Stimulated activated CD4-positive, alpha-beta T cell treated with anti-CD3 and anti-CD28 coated beads, Interleukin-1b, Interleukin-23, amount 100 ng/mL, for 4 hours (primary cell): ENCODE measurements at regions not wholly inside any gene's neighbourhood (a gene's known extent, or its start where the extent isn't known, plus 50 kb on each side); places are given as distances from the start of the nearest gene placed in this dataset.
"Not testable (repeated sequence)": the region's sequence is repeated elsewhere in the genome, so short reads cannot be mapped to it uniquely, and the experiment has no call there.

ENCODE experiments used
- DNase-seq, 2 donors: peaks; one replicate each; pipeline ENCODE4 v3.0.0-alpha.2; 2020; ENCODE audit warnings: low read depth in 2 of 2

- DNase-seq = no peak
Observed at GRCh38 chr6:140774080-140774505, 1358.6 kb upstream of the GJE1 start.

DNA sequence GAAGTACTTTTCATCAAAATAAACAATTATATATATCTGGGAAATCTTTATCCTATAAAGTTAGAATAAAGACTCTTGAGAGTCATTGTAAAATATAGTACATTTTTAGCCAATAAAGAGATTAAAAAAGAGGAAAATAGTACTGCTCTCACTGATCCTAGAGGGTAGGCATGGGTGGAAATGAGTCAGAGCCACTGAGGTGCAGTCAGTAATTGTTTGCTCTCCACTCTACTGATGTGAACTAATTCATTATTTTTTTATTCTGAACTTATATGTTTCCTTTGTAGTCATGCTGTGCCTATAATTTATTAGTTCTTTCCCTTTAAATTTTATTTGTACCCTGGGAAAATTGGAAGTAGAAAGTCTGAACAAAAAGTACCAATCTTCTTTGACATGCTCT lies 1359.4 kb upstream of the GJE1 start:
- no peak for DNase-seq

- DNase-seq = no peak
Observed at GRCh38 chr6:140772576-140772975, 1360.1 kb upstream of the GJE1 start.

GRCh38 chr6:140768133-140768532 lies 1364.6 kb upstream of the GJE1 start:
- no peak for DNase-seq

- DNase-seq = no peak
Observed at GRCh38 chr6:140766999-140767398, 1365.7 kb upstream of the GJE1 start.

- no peak for DNase-seq
Observed at GRCh38 chr6:140758169-140758877, 1374.4 kb upstream of the GJE1 start.

- DNase-seq = no peak
Observed at GRCh38 chr6:140752234-140752633, 1377.8 kb upstream of the CITED2 start.

- no peak for DNase-seq
Observed at GRCh38 chr6:140747114-140747513, 1372.7 kb upstream of the CITED2 start.

GRCh38 chr6:140744659-140745320 lies 1370.3 kb upstream of the CITED2 start:
- DNase-seq = no peak

GRCh38 chr6:140736231-140736630 lies 1361.8 kb upstream of the CITED2 start:
- no peak for DNase-seq

DNA sequence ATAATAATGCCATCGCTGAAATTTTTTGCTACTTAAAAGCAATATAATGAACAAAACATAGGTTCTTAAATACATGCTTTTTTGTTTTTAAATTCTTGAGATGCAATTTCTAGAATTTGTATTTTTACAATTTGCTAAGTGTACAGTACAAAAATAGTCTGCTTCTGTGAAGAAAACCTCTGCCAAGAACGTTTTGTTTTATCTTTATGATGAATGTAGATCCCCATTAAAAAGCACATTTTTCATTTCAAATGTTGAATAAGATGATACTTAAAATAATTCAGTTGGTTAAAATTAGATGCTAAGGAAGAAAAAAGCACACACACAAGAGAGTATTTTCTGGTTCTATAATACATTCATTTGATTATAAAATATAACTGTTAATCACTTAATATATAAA lies 1358.5 kb upstream of the CITED2 start:
- DNase-seq = no peak

DNA sequence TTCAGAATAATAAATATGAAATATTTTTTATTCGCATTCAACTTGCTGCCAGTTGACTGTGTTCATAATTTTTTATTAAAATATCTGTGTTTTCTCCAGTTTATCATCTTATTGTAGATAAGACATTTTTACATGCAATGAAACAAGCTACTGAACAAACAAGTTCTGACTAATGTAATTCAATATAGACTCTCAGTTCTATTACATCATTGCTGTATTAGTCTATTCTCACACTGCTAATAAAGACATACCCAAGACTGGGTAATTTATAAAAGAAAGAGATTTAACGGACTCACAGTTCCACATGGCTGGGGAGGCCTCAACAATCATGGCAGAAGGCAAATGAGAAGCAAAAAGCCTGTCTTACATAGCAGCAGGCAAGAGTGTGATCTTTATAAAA lies 1357.7 kb upstream of the CITED2 start:
- no peak for DNase-seq

GRCh38 chr6:140731741-140732140 lies 1357.3 kb upstream of the CITED2 start:
- no peak for DNase-seq

- DNase-seq = no peak
Observed at GRCh38 chr6:140729521-140729920, 1355.1 kb upstream of the CITED2 start.

DNA sequence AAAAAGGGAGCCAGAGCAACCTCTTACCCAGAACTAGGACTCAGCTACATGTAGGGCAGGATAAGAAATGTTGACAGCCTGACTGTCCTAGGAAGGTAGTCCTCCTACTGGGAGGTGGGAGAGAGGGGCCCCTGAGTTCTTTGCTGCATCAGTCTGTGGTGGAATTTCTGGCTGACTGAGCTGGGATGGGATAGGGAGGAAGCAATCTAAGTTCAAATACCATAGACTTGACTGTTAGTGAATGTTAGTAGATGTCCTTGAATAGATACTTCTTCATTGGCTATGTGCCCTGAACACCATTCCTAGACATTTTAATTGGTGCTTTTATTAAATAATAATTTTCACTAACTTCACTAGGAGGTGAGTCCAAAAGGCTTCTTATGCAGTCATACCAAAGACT lies 1343.6 kb upstream of the CITED2 start:
- DNase-seq = no peak

DNA sequence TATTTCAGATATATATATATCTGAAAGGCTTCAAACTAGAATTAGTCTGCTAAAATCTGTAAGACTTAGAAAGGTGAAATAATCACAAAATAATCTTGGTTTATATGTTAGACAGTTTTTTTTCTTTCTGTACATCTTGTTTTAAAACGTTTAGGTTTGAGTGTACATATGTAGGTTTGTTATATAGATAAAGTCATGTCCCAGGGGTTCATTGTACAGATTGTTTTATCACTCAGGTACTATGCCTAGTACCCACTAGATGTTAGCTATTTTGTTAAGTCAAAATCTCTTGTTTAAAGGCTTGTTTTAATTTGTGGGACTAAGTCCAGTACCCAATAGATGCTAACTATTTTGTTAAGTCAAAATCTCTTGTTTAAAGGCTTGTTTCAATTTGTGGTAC lies 1339.0 kb upstream of the CITED2 start:
- no peak for DNase-seq

- no peak for DNase-seq
Observed at GRCh38 chr6:140711019-140711613, 1336.7 kb upstream of the CITED2 start.

DNA sequence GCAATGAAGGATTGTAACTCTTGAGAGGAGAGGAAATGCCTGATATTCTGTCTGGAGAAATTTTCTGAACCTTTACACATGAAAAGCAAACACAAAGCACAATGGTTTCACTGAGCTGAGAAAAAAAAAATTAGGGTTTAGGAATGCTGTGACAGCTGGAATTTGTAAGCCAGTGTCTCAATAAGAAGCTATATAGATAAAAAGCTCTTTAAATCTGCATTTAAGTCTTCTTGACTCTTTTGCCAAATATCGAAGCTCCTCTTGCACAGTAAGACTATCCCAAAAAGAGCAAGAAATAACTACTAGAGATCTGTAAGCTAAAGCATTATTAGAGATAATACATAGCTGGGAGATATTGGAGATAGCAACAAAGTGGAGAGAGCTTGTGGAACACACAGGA lies 1334.0 kb upstream of the CITED2 start:
- DNase-seq = no peak

DNA sequence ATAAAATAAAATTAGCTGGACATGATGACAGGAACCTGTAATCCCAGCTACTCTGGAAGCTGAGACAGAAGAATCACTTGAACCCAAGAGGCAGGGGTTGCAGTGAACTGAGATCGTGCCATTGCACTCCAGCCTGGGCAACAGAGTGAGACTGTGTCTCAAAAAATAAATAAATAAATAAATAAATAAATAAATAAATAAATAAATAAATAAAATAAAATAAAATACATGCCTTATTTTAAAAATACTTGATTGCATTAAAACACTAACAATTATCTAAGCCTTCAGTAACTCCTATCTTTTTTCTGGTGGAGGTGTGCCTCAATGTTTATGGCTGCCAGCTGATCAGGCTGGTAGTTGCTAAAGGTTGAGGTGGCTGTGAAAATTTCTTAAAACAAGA lies 1329.6 kb upstream of the CITED2 start:
- not testable (repeated sequence) for DNase-seq

DNA sequence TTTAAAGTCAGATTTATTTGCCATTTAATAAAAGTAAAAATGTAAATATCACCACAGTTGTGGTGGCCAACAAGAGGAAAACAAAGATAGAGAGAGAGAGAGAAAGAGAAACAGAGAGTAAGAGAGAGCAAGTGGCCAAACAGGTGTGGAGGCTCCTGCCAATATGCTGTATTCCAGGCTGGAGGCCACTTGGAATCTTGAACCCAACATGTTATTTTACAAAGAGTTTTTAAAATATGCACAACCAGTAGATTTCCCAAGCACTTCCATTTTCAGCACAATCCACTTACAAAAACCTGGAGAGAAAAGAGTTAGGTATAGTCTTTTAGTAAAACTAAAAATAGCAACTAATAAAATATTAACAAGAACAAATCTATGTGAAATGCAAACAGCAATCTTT lies 1323.1 kb upstream of the CITED2 start:
- no peak for DNase-seq

- DNase-seq = no peak
Observed at GRCh38 chr6:140684776-140685550, 1310.5 kb upstream of the CITED2 start.

DNA sequence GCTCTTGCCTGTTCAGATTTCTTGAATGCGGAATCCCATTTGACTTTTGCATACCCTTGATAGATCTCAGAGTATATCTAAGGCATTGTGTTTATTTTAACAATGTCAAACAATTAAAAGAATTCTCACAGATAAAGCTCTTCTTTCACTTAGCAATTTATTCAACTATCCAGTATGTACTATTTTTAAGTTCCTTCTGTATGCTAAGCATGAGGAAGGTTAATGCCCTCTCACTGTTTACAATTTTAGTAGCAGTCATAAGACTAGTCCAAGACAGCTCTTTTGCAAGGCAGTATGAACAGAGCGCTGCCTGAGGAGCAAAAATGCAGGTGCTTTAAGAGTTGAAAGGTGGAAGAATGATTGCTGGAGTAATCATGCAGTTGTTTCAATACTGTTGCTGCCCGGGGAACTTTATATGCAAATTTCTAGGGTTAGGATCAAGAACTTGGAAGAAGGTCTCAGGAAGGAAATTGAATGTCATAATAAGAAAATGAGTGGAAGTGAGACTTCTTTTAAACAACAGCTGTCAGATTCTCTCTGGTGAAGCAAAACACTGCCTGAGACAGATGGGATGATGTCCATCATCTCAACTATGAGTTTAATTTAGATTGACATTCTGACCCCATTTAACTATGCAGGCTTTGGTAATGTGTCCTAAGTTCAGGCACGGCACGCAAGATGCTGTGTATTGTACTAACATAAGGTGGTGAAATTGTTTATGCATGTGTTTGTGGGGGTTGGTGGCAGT lies 1303.5 kb upstream of the CITED2 start:
- no peak for DNase-seq
